HEK293 (cell line): ENCODE measurements at regions not wholly inside any gene's neighbourhood (a gene's known extent, or its start where the extent isn't known, plus 50 kb on each side); places are given as distances from the start of the nearest gene placed in this dataset.

Experiments
- CTCF ChIA-PET: fragments of 350-600 bp; formaldehyde crosslinking; extraction: SDS; loops from one replicate; lab custom pipeline; 2021; ENCODE audit warnings: antibody characterized with exemption; lab: Yijun Ruan, JAX
- POLR2A ChIA-PET: fragments of 300-600 bp; formaldehyde crosslinking; extraction: SDS; loops from one replicate; lab custom pipeline; 2020; ENCODE audit warnings: antibody characterized with exemption, inconsistent platforms; lab: Yijun Ruan, JAX
- H3K27ac ChIP-seq: fragments of 200-500 bp; sonication (Bioruptor generic); 2 replicates; pipeline ENCODE4 v1.5.1; 2014; ENCODE audit warnings: low read depth, low read length, control low read depth, inconsistent platforms; ENCODE audit errors: extremely low read depth
- H3K36me3 ChIP-seq, 2 experiments: fragments of 200-500 bp in 1 of 2; sonication (Bioruptor generic) in 1 of 2; 1 replicate in 1 of 2; 2 replicates in 1 of 2; pipeline ENCODE4 v1.5.1; 2014 to 2017; ENCODE audit warnings: inconsistent platforms in 2 of 2, low read length in 2 of 2; ENCODE audit not compliant: control insufficient read depth in 2 of 2, insufficient read depth in 1 of 2
- H3K4me1 ChIP-seq: fragments of 200-500 bp; sonication (Bioruptor generic); 2 replicates; pipeline ENCODE4 v1.5.1; 2014; ENCODE audit warnings: mild to moderate bottlenecking, low read length, inconsistent platforms; ENCODE audit not compliant: control insufficient read depth, insufficient read depth
- H3K4me3 ChIP-seq: 2 replicates; pipeline ENCODE4 v1.5.1; 2011; ENCODE audit warnings: low read depth, mild to moderate bottlenecking, control low read depth, low read length, moderate library complexity
- H3K9me3 ChIP-seq: fragments of 200-500 bp; sonication (Bioruptor generic); 2 replicates; pipeline ENCODE4 v1.5.1; 2014; ENCODE audit warnings: low read depth, low read length, inconsistent platforms; ENCODE audit not compliant: control insufficient read depth, insufficient read depth
- HIC1 ChIP-seq: fragments of 450-650 bp; formaldehyde crosslinking; IDR thresholded peaks from 2 replicates; pipeline ENCODE4 v1.5.1; 2016; ENCODE audit warnings: missing biosample characterization, missing genetic modification characterization
- PRDM1 ChIP-seq: fragments of 450-650 bp; formaldehyde crosslinking; IDR thresholded peaks from 2 replicates; pipeline ENCODE4; 2016; ENCODE audit warnings: missing biosample characterization, missing genetic modification characterization
- REST ChIP-seq: fragments of 450-650 bp; formaldehyde crosslinking; IDR thresholded peaks from 2 replicates; pipeline ENCODE4 v1.5.1; 2016; ENCODE audit warnings: missing biosample characterization, missing genetic modification characterization
- SETDB1 ChIP-seq: IDR thresholded peaks from one replicate; pipeline ENCODE4 v1.6.1; 2017; ENCODE audit warnings: mild to moderate bottlenecking, low read length, moderate library complexity, mixed read lengths; ENCODE audit not compliant: insufficient read length
- SP2 ChIP-seq: fragments of 450-650 bp; formaldehyde crosslinking; IDR thresholded peaks from 2 replicates; pipeline ENCODE4 v1.5.1; 2016; ENCODE audit warnings: missing biosample characterization, missing genetic modification characterization
- TCF7L2 ChIP-seq: IDR thresholded peaks from 2 replicates; pipeline ENCODE4 v1.6.1; 2011; ENCODE audit warnings: low read depth, mild to moderate bottlenecking, inconsistent platforms, low read length, moderate library complexity, borderline replicate concordance
- ZBTB21 ChIP-seq: fragments of 450-650 bp; formaldehyde crosslinking; IDR thresholded peaks from 2 replicates; pipeline ENCODE4 v1.5.1; 2017; ENCODE audit warnings: missing biosample characterization, missing genetic modification characterization
- ZBTB44 ChIP-seq: fragments of 450-650 bp; IDR thresholded peaks from 2 replicates; pipeline ENCODE4 v1.5.1; 2018; ENCODE audit warnings: missing biosample characterization, mild to moderate bottlenecking, missing genetic modification characterization
- ZBTB7A ChIP-seq: fragments of 450-650 bp; formaldehyde crosslinking; IDR thresholded peaks from 2 replicates; pipeline ENCODE4 v1.5.1; 2016; ENCODE audit warnings: low read depth, missing biosample characterization, missing genetic modification characterization
- ZFP3 ChIP-seq: fragments of 450-650 bp; formaldehyde crosslinking; IDR thresholded peaks from 2 replicates; pipeline ENCODE4 v1.5.1; 2016; ENCODE audit warnings: low read depth, missing biosample characterization, missing genetic modification characterization
- ZNF132 ChIP-seq: fragments of 450-650 bp; formaldehyde crosslinking; IDR thresholded peaks from 2 replicates; pipeline ENCODE4 v1.5.1; 2017; ENCODE audit warnings: missing biosample characterization, missing genetic modification characterization, borderline replicate concordance
- ZNF248 ChIP-seq: fragments of 450-650 bp; formaldehyde crosslinking; IDR thresholded peaks from 2 replicates; pipeline ENCODE4 v1.5.1; 2017; ENCODE audit warnings: missing biosample characterization, missing genetic modification characterization
- ZNF266 ChIP-seq: fragments of 450-650 bp; formaldehyde crosslinking; IDR thresholded peaks from 2 replicates; pipeline ENCODE4 v1.5.1; 2016; ENCODE audit warnings: missing biosample characterization, missing genetic modification characterization, low read depth
- ZNF280D ChIP-seq: fragments of 450-650 bp; formaldehyde crosslinking; IDR thresholded peaks from 2 replicates; pipeline ENCODE4 v1.5.1; 2016; ENCODE audit warnings: missing biosample characterization, missing genetic modification characterization
- ZNF354C ChIP-seq: fragments of 450-650 bp; formaldehyde crosslinking; IDR thresholded peaks from 2 replicates; pipeline ENCODE4 v1.5.1; 2016; ENCODE audit warnings: missing biosample characterization, missing genetic modification characterization, low read depth, borderline replicate concordance
- ZNF37A ChIP-seq: fragments of 450-650 bp; IDR thresholded peaks from 2 replicates; pipeline ENCODE4 v1.5.1; 2018; ENCODE audit warnings: missing biosample characterization, missing genetic modification characterization
- ZNF423 ChIP-seq: fragments of 450-650 bp; formaldehyde crosslinking; IDR thresholded peaks from 2 replicates; pipeline ENCODE4 v1.5.1; 2016; ENCODE audit warnings: missing biosample characterization, missing genetic modification characterization
- ZNF513 ChIP-seq: fragments of 450-650 bp; IDR thresholded peaks from 2 replicates; pipeline ENCODE4 v1.5.1; 2018; ENCODE audit warnings: missing biosample characterization, missing genetic modification characterization
- ZNF548 ChIP-seq: fragments of 450-650 bp; formaldehyde crosslinking; IDR thresholded peaks from 2 replicates; pipeline ENCODE4 v1.5.1; 2016; ENCODE audit warnings: missing biosample characterization, missing genetic modification characterization
- ZNF580 ChIP-seq: fragments of 450-650 bp; formaldehyde crosslinking; IDR thresholded peaks from 2 replicates; pipeline ENCODE4 v1.5.1; 2016; ENCODE audit warnings: missing biosample characterization, missing genetic modification characterization
- ZNF704 ChIP-seq: fragments of 450-650 bp; formaldehyde crosslinking; IDR thresholded peaks from 2 replicates; pipeline ENCODE4 v1.5.1; 2016; ENCODE audit warnings: missing biosample characterization, missing genetic modification characterization
- ZNF747 ChIP-seq: fragments of 450-650 bp; formaldehyde crosslinking; IDR thresholded peaks from 2 replicates; pipeline ENCODE4 v1.5.1; 2016; ENCODE audit warnings: missing biosample characterization, missing genetic modification characterization
- ZSCAN30 ChIP-seq: fragments of 450-650 bp; IDR thresholded peaks from 2 replicates; pipeline ENCODE4 v1.5.1; 2018; ENCODE audit warnings: missing biosample characterization, mild to moderate bottlenecking, missing genetic modification characterization, moderate library complexity

- CTCF ChIA-PET, result no interaction called here
- H3K36me3 ChIP-seq, result no peaks in the 10 kb centered on the region
- H3K4me1 ChIP-seq, result no peaks in the 10 kb centered on the region
- TF ChIP-seq HIC1 (no peak), SP2 (no peak), ZNF266 (no peak), PRDM1 (tag by site-specific recombination) (no peak), ZNF580 (tag by site-specific recombination) (no peak), ZNF548 (tag by site-specific recombination) (no peak), ZNF513 (no peak), ZSCAN30 (tag by site-specific recombination) (no peak), REST (tag by site-specific recombination) (no peak)
- POLR2A ChIA-PET, result no interaction called here
- H3K9me3 ChIP-seq, result no peaks in the 10 kb centered on the region
- no peak overlapping the region for H3K27ac ChIP-seq
- H3K4me3 ChIP-seq, result no peak overlapping the region
Observed at GRCh38 chr5:164073081-164073480, 567.7 kb downstream of the MAT2B start.

- no peaks in the 10 kb centered on the region for H3K9me3 ChIP-seq
- CTCF ChIA-PET, result interaction anchor here (0.7 kb wide), 1 partner anchor 336 kb away, joined by 3 read pairs; no protein-coding TSS in a partner anchor
- H3K36me3 ChIP-seq, result no peaks in the 10 kb centered on the region
- no peak overlapping the region for H3K27ac ChIP-seq
- H3K4me1 ChIP-seq, result no peaks in the 10 kb centered on the region
- H3K4me3 ChIP-seq, result no peak overlapping the region
- POLR2A ChIA-PET, result no interaction called here
- TF ChIP-seq ZNF280D, result no peak
- no peak for TF ChIP-seq ZNF37A (tag by site-specific recombination)
- TF ChIP-seq TCF7L2, result no peak
- TF ChIP-seq ZBTB44, result no peak
- no peak for TF ChIP-seq ZBTB7A
- no peak for TF ChIP-seq ZNF248 (tag by site-specific recombination)
- no peak for TF ChIP-seq SETDB1
- no peak for TF ChIP-seq ZNF704
- TF ChIP-seq ZNF354C (tag by site-specific recombination), result no peak
- no peak for TF ChIP-seq ZFP3 (tag by site-specific recombination)
- no peak for TF ChIP-seq ZNF747 (tag by site-specific recombination)
- TF ChIP-seq ZNF132 (tag by site-specific recombination), result no peak
- TF ChIP-seq ZNF423 (tag by site-specific recombination), result no peak
- TF ChIP-seq ZBTB21 (tag by site-specific recombination), result no peak
Observed at GRCh38 chr5:164076556-164076955, 571.1 kb downstream of the MAT2B start.
